Endothelial cell of umbilical vein (primary cell): ENCODE measurements at regions not wholly inside any gene's neighbourhood (a gene's known extent, or its start where the extent isn't known, plus 50 kb on each side); places are given as distances from the start of the nearest gene placed in this dataset.

Experiments used
- BruUV-seq: library from RNA; stranded (reverse); fragments of 400-500 nt; replicated peaks from 2 replicates; lab custom pipeline; 2021; lab: Mats Ljungman, UMichigan
- CTCF ChIA-PET: fragments of 300-600, 350-600 bp; sonication (Branson Sonifier 250); formaldehyde crosslinking; loops from one replicate; lab custom pipeline; 2021; ENCODE audit warnings: antibody characterized with exemption, inconsistent platforms; lab: Charles Lee
- POLR2A ChIA-PET: fragments of 300-600, 350-600 bp; sonication (Branson Sonifier 250); formaldehyde crosslinking; loops from one replicate; lab custom pipeline; 2021; ENCODE audit warnings: antibody characterized with exemption, inconsistent platforms; lab: Charles Lee
- DNase-seq: peaks from one replicate; pipeline ENCODE4 v3.0.0-alpha.2; 2011; ENCODE audit warnings: low read depth, low spot score
- FAIRE-seq: peaks from 2 replicates; lab custom pipeline; 2011; peaks lifted over from hg19 to GRCh38; lab: Jason Lieb, UNC
- H2AFZ ChIP-seq: 2 replicates; pipeline ENCODE4 v1.6.0; 2012; ENCODE audit warnings: low read depth, low read length, control low read depth, inconsistent platforms
- H3K27ac ChIP-seq: 2 replicates; pipeline ENCODE4 v1.5.1; 2011; ENCODE audit warnings: low read depth, mild to moderate bottlenecking, control low read depth, low read length, moderate library complexity; ENCODE audit not compliant: insufficient read depth
- H3K27me3 ChIP-seq, 2 experiments: 2 replicates each; pipeline versions ENCODE4 v1.6.0 to v1.6.1; 2011; ENCODE audit warnings: low read length in 2 of 2, mixed read lengths in 1 of 2; ENCODE audit not compliant: control insufficient read depth in 2 of 2, insufficient read depth in 2 of 2
- H3K36me3 ChIP-seq, 2 experiments: 2 replicates in 1 of 2; 3 replicates in 1 of 2; pipeline ENCODE4 v1.5.1; 2011; ENCODE audit warnings: low read length in 2 of 2, mild to moderate bottlenecking in 1 of 2, moderate library complexity in 1 of 2; ENCODE audit not compliant: control insufficient read depth in 2 of 2, insufficient read depth in 2 of 2; ENCODE audit errors: extremely low read depth in 1 of 2
- H3K4me1 ChIP-seq: 3 replicates; pipeline ENCODE4 v1.5.1; 2011; ENCODE audit warnings: mild to moderate bottlenecking, low read length; ENCODE audit not compliant: control insufficient read depth, insufficient read depth; ENCODE audit errors: extremely low read depth
- H3K4me2 ChIP-seq: 2 replicates; pipeline ENCODE4 v1.6.1; 2011; ENCODE audit warnings: low read length, control low read depth, mixed read lengths; ENCODE audit not compliant: insufficient read depth
- H3K4me3 ChIP-seq, 3 experiments: fragments of 200-600 bp in 1 of 3; sonication (generic), shearing (Covaris generic) in 1 of 3; replicated peaks in 1 of 3; 2 replicates each; pipeline ENCODE4 v1.5.1; 2011 to 2016; ENCODE audit warnings: control low read depth in 3 of 3, low read length in 3 of 3, mild to moderate bottlenecking in 2 of 3, inconsistent platforms in 1 of 3, low read depth in 1 of 3, moderate library complexity in 1 of 3; ENCODE audit not compliant: insufficient read depth in 1 of 3
- H3K79me2 ChIP-seq: 2 replicates; pipeline ENCODE4 v1.6.0; 2012; ENCODE audit warnings: low read length, inconsistent platforms; ENCODE audit not compliant: control insufficient read depth, insufficient read depth
- H3K9ac ChIP-seq: replicated peaks from 2 replicates; pipeline ENCODE3; 2011; ENCODE audit warnings: low read length, control low read depth; ENCODE audit not compliant: insufficient read depth; ENCODE audit errors: extremely low read depth
- H3K9me1 ChIP-seq: replicated peaks from 3 replicates; pipeline ENCODE4 v1.6.0; 2011; ENCODE audit warnings: mild to moderate bottlenecking, low read length; ENCODE audit not compliant: control insufficient read depth, insufficient read depth; ENCODE audit errors: extremely low read depth
- H3K9me3 ChIP-seq: replicated peaks from 2 replicates; pipeline ENCODE4 v1.5.1; 2012; ENCODE audit warnings: low read length, inconsistent platforms; ENCODE audit not compliant: control insufficient read depth, insufficient read depth
- H4K20me1 ChIP-seq: replicated peaks from 2 replicates; pipeline ENCODE3; 2011; ENCODE audit warnings: mild to moderate bottlenecking, low read length; ENCODE audit not compliant: control insufficient read depth, insufficient read depth; ENCODE audit errors: extremely low read depth
- EZH2 ChIP-seq: IDR thresholded peaks from 2 replicates; pipeline ENCODE4 v1.6.1; 2012; ENCODE audit warnings: borderline replicate concordance, low read depth, mild to moderate bottlenecking, moderate library complexity, low read length, inconsistent platforms; ENCODE audit not compliant: severe bottlenecking
- FOS ChIP-seq: IDR thresholded peaks from 2 replicates; pipeline ENCODE4 v1.6.1; 2011; ENCODE audit warnings: mild to moderate bottlenecking, low read length, moderate library complexity, borderline replicate concordance; ENCODE audit not compliant: insufficient read depth
- GATA2 ChIP-seq: IDR thresholded peaks from 2 replicates; pipeline ENCODE4 v1.7.0; 2011; ENCODE audit warnings: low read depth, mild to moderate bottlenecking, moderate library complexity, mixed read lengths, low read length; ENCODE audit not compliant: insufficient read length, insufficient read depth
- JUN ChIP-seq: IDR thresholded peaks from 2 replicates; pipeline ENCODE4 v1.6.1; 2011; ENCODE audit warnings: borderline replicate concordance, low read depth; ENCODE audit not compliant: insufficient read length, insufficient read depth
- MYC ChIP-seq: IDR thresholded peaks from one replicate; pipeline ENCODE4 v1.6.1; 2011; ENCODE audit warnings: mild to moderate bottlenecking, low read depth, low read length
- POLR2A ChIP-seq: IDR thresholded peaks from 2 replicates; pipeline ENCODE4 v1.6.1; 2012; ENCODE audit warnings: low read depth, mild to moderate bottlenecking, control low read depth, low read length
- POLR2AphosphoS5 ChIP-seq: IDR thresholded peaks from 2 replicates; pipeline ENCODE4 v1.6.1; 2012; ENCODE audit warnings: low read depth, mild to moderate bottlenecking, control low read depth, low read length, moderate library complexity; ENCODE audit not compliant: insufficient read depth
- dilution Hi-C: fragments of 300-500 bp; cut with MboI; formaldehyde crosslinking; loops from one replicate; pipeline ENCODE4 v1.15.0; 2019; ENCODE audit warnings: low sequenced_read_pairs; ENCODE audit not compliant: extremely low pct_ligation_motif_present
- intact Hi-C: fragments of 100-400 bp; cut with micrococcal nuclease; formaldehyde crosslinking; loops from one replicate; pipeline ENCODE4 v1.10.0; 2022
- TF ChIP-seq, protein P1 (sequence below), 2 donors: IDR thresholded peaks; 1 replicate in 1 of 2; 2 replicates in 1 of 2; pipeline ENCODE4 v1.5.1; 2011; ENCODE audit warnings: low read length in 2 of 2, mild to moderate bottlenecking in 2 of 2, moderate library complexity in 2 of 2, control low read depth in 1 of 2, inconsistent platforms in 1 of 2, low read depth in 1 of 2; ENCODE audit not compliant: insufficient read depth in 1 of 2; ENCODE audit errors: extremely low read depth in 1 of 2
- TF ChIP-seq, protein P2 (sequence below): IDR thresholded peaks from 2 replicates; pipeline ENCODE4 v1.6.1; 2011; ENCODE audit not compliant: insufficient read depth, insufficient read length

DNA sequence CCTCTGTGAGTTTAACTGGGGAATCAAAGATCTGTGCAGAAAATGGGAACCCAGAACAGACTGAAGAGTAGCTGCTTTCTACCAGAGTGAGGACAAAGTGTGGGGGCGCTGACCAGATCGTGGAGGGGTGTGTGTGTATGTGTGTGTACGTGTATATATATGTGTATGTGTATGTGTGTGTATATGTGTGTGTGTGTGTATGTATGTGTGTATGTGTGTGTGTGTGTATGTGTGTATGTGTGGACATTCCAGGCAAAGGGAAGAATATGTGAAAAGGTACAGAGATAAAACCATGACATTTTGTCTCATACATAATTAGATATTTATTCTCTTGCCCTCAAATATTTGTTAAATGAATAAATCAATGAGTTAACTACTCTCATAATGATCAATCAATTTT lies 54.9 kb upstream of the DPPA4 start:
- Histone ChIP-seq H3K9me3 (no peaks in the 10 kb centered on the region), H3K27ac (no peak overlapping the region), H3K4me3 (no peak overlapping the region), H3K36me3 (no peaks in the 10 kb centered on the region), H3K4me2 (no peak overlapping the region), H3K79me2 (no peaks in the 10 kb centered on the region), H3K9ac (no peak overlapping the region), H4K20me1 (no peaks in the 10 kb centered on the region), H3K9me1 (no peaks in the 10 kb centered on the region), H3K27me3 (no peaks in the 10 kb centered on the region), H2AFZ (no peak overlapping the region), H3K4me1 (no peaks in the 10 kb centered on the region)
- BruUV-seq = no TSS peak
- intact Hi-C loops = no loop called here
- POLR2A ChIA-PET = no interaction called here
- dilution Hi-C loops = no loop called here
- DNase-seq (no peak), FAIRE-seq (no peak)
- no peak for TF ChIP-seq FOS
- TF ChIP-seq POLR2A = no peak
- TF ChIP-seq, protein P1, sequence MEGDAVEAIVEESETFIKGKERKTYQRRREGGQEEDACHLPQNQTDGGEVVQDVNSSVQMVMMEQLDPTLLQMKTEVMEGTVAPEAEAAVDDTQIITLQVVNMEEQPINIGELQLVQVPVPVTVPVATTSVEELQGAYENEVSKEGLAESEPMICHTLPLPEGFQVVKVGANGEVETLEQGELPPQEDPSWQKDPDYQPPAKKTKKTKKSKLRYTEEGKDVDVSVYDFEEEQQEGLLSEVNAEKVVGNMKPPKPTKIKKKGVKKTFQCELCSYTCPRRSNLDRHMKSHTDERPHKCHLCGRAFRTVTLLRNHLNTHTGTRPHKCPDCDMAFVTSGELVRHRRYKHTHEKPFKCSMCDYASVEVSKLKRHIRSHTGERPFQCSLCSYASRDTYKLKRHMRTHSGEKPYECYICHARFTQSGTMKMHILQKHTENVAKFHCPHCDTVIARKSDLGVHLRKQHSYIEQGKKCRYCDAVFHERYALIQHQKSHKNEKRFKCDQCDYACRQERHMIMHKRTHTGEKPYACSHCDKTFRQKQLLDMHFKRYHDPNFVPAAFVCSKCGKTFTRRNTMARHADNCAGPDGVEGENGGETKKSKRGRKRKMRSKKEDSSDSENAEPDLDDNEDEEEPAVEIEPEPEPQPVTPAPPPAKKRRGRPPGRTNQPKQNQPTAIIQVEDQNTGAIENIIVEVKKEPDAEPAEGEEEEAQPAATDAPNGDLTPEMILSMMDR (IDR thresholded peaks at IDR 0.05; ENCODE audit: extremely low read depth in 1 of 2, insufficient read depth in 1 of 2, low read depth in 1 of 2, low read length in 2 of 2) = no peak
- TF ChIP-seq POLR2AphosphoS5 = no peak
- no peak for TF ChIP-seq JUN
- TF ChIP-seq GATA2 = no peak
- no peak for TF ChIP-seq MYC
- TF ChIP-seq, protein P2, sequence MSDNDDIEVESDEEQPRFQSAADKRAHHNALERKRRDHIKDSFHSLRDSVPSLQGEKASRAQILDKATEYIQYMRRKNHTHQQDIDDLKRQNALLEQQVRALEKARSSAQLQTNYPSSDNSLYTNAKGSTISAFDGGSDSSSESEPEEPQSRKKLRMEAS = no peak
- no peak for TF ChIP-seq EZH2
- CTCF ChIA-PET = no interaction called here
